ENCODE measurements at regions not wholly inside any gene's neighbourhood (a gene's known extent, or its start where the extent isn't known, plus 50 kb on each side); places are given as distances from the start of the nearest gene placed in this dataset.
"Not testable (repeated sequence)": the region's sequence is repeated elsewhere in the genome, so short reads cannot be mapped to it uniquely, and the experiment has no call there.

GRCh38 chr10:31134311-31134952 lies 102.8 kb upstream of the ZNF438 start:
- TF ChIP-seq CTCF (IDR thresholded peaks at IDR 0.05) = no peak
- no peak for TF ChIP-seq POLR2A (IDR thresholded peaks at IDR 0.05)
- DNase-seq (ENCODE audit: low spot score in 2 of 2) = no peak
- intact Hi-C loops (cut with DNase I; ENCODE audit: low total_unique reads) = no loop called here
- WGBS, 2 donors = 15 to 30% methylated on average over 24 of the region's 24 CpGs
- H3K4me3 ChIP-seq (ENCODE audit: low read depth, poor library complexity, severe bottlenecking) = peak overlapping the region; percentile 29

GRCh38 chr10:31135171-31135570 lies 103.5 kb upstream of the ZNF438 start:
- no peak for DNase-seq (ENCODE audit: low spot score in 2 of 2)
- WGBS, 2 donors = 84 to 93% methylated on average over 6 of the region's 6 CpGs
- intact Hi-C loops (cut with DNase I; ENCODE audit: low total_unique reads) = no loop called here

GRCh38 chr10:31135791-31136190 lies 104.1 kb upstream of the ZNF438 start:
- DNase-seq (ENCODE audit: low spot score in 2 of 2); H3K4me3 ChIP-seq (ENCODE audit: low read depth, poor library complexity, severe bottlenecking); intact Hi-C loops (cut with DNase I; ENCODE audit: low total_unique reads): not testable (repeated sequence)
- 96 to 97% methylated on average over 8 of the region's 8 CpGs for WGBS, 2 donors

More at GRCh38 chr10:31135171-31135570, 103.5 kb upstream of the ZNF438 start:
- TF ChIP-seq CTCF (IDR thresholded peaks at IDR 0.05) (no peak), POLR2A (IDR thresholded peaks at IDR 0.05) (no peak)
- no peak overlapping the region for H3K4me3 ChIP-seq (ENCODE audit: low read depth, poor library complexity, severe bottlenecking)

GRCh38 chr10:31136386-31136785 lies 104.7 kb upstream of the ZNF438 start:
- intact Hi-C loops (cut with DNase I; ENCODE audit: low total_unique reads) = no loop called here
- WGBS, 2 donors = 79 to 82% methylated on average over 4 of the region's 4 CpGs
- no peak for DNase-seq (ENCODE audit: low spot score in 2 of 2)
- H3K4me3 ChIP-seq (ENCODE audit: low read depth, poor library complexity, severe bottlenecking) = no peak overlapping the region
- TF ChIP-seq POLR2A (IDR thresholded peaks at IDR 0.05) (no peak), CTCF (IDR thresholded peaks at IDR 0.05) (no peak)

- intact Hi-C loops (cut with DNase I; ENCODE audit: low total_unique reads) = no loop called here
- no peak for DNase-seq (ENCODE audit: low spot score in 2 of 2)
- TF ChIP-seq CTCF (IDR thresholded peaks at IDR 0.05) (no peak), POLR2A (IDR thresholded peaks at IDR 0.05) (no peak)
- WGBS, 2 donors = 55 to 61% methylated on average over 9 of the region's 9 CpGs
- H3K4me3 ChIP-seq (ENCODE audit: low read depth, poor library complexity, severe bottlenecking) = no peak overlapping the region
Observed at GRCh38 chr10:31136930-31137885, 105.5 kb upstream of the ZNF438 start.

GRCh38 chr10:31138026-31138553 lies 106.4 kb upstream of the ZNF438 start:
- no peak overlapping the region for H3K4me3 ChIP-seq (ENCODE audit: low read depth, poor library complexity, severe bottlenecking)
- WGBS, 2 donors = 46% methylated on average over 3 of the region's 3 CpGs
- TF ChIP-seq POLR2A (IDR thresholded peaks at IDR 0.05) = no peak
- no peak for TF ChIP-seq CTCF (IDR thresholded peaks at IDR 0.05)
- intact Hi-C loops (cut with DNase I; ENCODE audit: low total_unique reads) = no loop called here
- no peak for DNase-seq (ENCODE audit: low spot score in 2 of 2)

Measured in lower leg skin (tissue), 4 donors.